Endothelial cell (in vitro differentiated cells): ENCODE measurements at regions not wholly inside any gene's neighbourhood (a gene's known extent, or its start where the extent isn't known, plus 50 kb on each side); places are given as distances from the start of the nearest gene placed in this dataset.

Source experiments
- DNase-seq: peaks from one replicate; pipeline ENCODE4 v3.0.0; 2021; ENCODE audit warnings: low spot score
- H3K27ac Mint-ChIP-seq: one replicate; pipeline ENCODE4 v1.8.0; 2021; ENCODE audit warnings: mixed read lengths, inconsistent platforms; ENCODE audit not compliant: unreplicated experiment
- H3K27me3 Mint-ChIP-seq: one replicate; pipeline ENCODE4 v1.8.0; 2021; ENCODE audit warnings: mild to moderate bottlenecking, moderate library complexity, mixed read lengths, inconsistent platforms; ENCODE audit not compliant: unreplicated experiment
- H3K36me3 Mint-ChIP-seq: one replicate; pipeline ENCODE4 v1.8.0; 2021; ENCODE audit warnings: mild to moderate bottlenecking, low read depth, mixed read lengths, inconsistent platforms; ENCODE audit not compliant: unreplicated experiment
- H3K4me1 Mint-ChIP-seq: one replicate; pipeline ENCODE4 v1.8.0; 2021; ENCODE audit warnings: mild to moderate bottlenecking, mixed read lengths, inconsistent platforms; ENCODE audit not compliant: unreplicated experiment
- H3K4me3 Mint-ChIP-seq: one replicate; pipeline ENCODE4 v1.8.0; 2021; ENCODE audit warnings: mild to moderate bottlenecking, mixed read lengths, inconsistent platforms; ENCODE audit not compliant: unreplicated experiment
- H3K9me3 Mint-ChIP-seq: one replicate; pipeline ENCODE4 v1.8.0; 2021; ENCODE audit warnings: mixed read lengths, inconsistent platforms; ENCODE audit not compliant: unreplicated experiment
- TF ChIP-seq, protein P1 (sequence below): fragments of 200-600 bp; sonication (generic); IDR thresholded peaks from one replicate; pipeline ENCODE4 v1.5.0; 2021; ENCODE audit warnings: antibody characterized with exemption; ENCODE audit not compliant: unreplicated experiment

DNA sequence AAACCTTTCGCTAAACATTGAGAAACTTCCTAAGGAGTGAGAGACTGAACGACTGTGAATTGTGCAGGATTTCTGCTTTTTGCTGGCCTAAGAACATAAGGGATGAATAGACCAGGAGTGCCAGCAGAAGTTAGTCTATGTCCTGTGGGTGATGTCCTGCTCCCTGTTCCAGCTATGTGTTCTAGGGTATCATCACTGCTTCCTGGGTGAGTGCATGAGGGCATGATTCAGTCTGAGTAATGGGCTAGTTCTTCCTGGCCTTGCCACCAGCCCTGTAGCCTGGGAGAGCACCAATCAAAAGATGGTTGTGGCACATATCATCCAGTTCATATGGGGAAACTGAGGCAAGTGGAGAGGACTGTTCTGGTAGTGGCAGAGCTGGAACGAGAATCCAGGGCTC lies 153.9 kb upstream of the TPM1 start:
- DNase-seq = no peak
- Mint-ChIP-seq H3K4me3 (no peak overlapping the region), H3K27ac (no peak overlapping the region), H3K27me3 (no peaks in the 10 kb centered on the region), H3K36me3 (no peaks in the 10 kb centered on the region), H3K9me3 (no peaks in the 10 kb centered on the region), H3K4me1 (peaks cover 20% of the 10 kb centered on the region)
- TF ChIP-seq, protein P1, sequence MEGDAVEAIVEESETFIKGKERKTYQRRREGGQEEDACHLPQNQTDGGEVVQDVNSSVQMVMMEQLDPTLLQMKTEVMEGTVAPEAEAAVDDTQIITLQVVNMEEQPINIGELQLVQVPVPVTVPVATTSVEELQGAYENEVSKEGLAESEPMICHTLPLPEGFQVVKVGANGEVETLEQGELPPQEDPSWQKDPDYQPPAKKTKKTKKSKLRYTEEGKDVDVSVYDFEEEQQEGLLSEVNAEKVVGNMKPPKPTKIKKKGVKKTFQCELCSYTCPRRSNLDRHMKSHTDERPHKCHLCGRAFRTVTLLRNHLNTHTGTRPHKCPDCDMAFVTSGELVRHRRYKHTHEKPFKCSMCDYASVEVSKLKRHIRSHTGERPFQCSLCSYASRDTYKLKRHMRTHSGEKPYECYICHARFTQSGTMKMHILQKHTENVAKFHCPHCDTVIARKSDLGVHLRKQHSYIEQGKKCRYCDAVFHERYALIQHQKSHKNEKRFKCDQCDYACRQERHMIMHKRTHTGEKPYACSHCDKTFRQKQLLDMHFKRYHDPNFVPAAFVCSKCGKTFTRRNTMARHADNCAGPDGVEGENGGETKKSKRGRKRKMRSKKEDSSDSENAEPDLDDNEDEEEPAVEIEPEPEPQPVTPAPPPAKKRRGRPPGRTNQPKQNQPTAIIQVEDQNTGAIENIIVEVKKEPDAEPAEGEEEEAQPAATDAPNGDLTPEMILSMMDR = no peak

DNA sequence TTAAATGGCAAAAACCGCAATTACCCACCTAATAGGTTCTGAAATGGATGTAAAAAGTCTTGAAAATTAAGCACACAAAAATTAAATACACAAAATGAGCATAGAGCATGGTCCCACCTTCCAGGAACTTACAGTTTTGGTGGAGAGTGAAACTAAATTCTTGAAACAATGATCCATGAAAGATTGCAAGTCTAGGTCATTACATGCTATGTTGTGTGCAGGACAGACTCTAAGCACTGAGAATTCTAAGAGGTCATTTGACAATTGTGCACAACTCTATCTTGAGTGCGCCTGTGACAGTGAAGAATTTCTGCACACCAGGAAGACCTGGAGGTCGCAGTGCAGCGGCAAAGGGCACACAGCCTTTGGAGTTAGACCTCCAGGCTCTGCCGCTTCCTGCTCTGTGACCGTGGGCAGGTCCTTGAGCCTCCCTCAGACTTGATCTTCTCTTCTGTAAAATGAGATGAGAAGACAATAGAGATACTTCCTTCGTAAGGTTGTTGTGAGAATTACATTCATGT lies 153.3 kb upstream of the TPM1 start:
- Mint-ChIP-seq H3K4me1 (peaks cover 23% of the 10 kb centered on the region), H3K27me3 (no peaks in the 10 kb centered on the region), H3K4me3 (no peak overlapping the region), H3K27ac (no peak overlapping the region), H3K36me3 (no peaks in the 10 kb centered on the region), H3K9me3 (no peaks in the 10 kb centered on the region)
- no peak for DNase-seq
- TF ChIP-seq, protein P1 = no peak

DNA sequence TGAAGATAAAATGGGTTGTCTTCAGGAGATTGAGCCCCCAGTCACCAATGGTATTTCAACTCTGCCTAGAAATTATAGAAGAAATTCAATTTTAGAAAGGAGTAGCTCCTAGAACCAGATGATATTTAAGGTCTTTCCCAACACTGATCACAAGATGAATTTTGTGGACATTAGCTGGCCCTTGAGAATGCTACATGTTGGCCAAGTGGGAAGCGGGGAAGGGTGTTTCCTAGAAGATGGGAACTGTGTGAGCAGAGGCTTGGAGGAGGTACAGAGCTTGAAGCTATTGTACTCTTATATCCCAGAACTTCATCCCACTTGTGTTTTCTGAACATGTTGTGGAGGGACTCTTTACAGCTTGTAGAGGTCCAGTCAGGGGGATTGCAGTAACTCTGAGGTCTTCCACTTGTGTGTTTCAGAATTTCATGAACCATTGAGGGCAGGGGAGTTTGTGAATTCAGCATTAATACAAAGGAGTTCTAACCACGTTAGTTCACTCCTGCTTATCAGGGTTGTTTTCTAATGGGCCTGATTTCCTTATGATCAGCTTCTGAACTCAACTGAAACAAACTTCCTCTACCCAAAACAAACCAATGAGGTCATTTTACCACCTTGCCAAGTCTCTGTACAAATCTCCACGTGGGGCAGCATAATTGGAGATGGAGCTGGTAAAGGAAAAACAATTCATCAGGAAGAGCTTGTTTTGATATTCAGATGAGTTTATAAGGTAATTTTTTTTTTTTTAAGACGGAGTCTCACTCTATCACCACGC lies 152.6 kb upstream of the TPM1 start:
- TF ChIP-seq, protein P1 = no peak
- no peak for DNase-seq
- H3K9me3 Mint-ChIP-seq = no peaks in the 10 kb centered on the region
- no peak overlapping the region for H3K4me3 Mint-ChIP-seq
- H3K27me3 Mint-ChIP-seq = no peaks in the 10 kb centered on the region
- no peaks in the 10 kb centered on the region for H3K36me3 Mint-ChIP-seq
- no peak overlapping the region for H3K27ac Mint-ChIP-seq
- peaks cover 26% of the 10 kb centered on the region for H3K4me1 Mint-ChIP-seq

DNA sequence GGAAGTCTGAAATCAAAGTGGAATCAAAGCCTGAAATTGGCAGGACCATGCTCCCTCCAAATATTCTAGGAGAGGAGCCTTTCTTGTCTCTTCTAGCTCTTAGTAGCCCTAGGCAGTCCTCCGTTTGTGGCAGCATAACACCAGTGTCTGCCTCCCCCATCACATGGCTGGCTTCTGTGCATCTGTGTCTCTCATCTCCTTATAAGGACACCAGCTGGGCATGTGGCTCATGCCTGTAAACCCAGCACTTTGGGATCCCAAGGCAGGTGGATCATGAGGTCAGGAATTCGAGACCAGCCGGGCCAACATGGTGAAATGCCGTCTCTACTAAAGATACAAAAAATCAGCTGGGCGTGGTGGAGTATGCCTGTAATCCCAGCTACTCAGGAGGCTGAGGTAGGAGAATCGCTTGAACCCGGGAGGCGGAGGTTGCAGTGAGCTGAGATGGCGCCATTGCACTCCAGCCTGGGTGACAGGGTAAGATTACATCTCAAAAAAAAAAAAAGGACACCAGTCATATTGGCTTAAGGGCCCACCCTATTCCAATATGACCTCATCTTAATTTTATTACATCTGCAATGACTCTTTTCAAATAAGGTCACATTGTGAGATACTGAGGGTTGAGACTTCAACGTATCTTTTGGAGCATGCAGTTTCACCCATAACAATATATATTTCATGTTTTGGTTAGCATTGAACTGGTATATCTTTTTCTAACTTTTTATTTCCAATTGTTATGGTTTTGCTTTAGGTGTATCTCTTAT lies 148.0 kb upstream of the TPM1 start:
- TF ChIP-seq, protein P1 = no peak
- H3K4me3 Mint-ChIP-seq = no peak overlapping the region
- no peak for DNase-seq
- peaks cover 36% of the 10 kb centered on the region for H3K4me1 Mint-ChIP-seq
- no peaks in the 10 kb centered on the region for H3K9me3 Mint-ChIP-seq
- H3K27ac Mint-ChIP-seq = no peak overlapping the region
- H3K27me3 Mint-ChIP-seq = no peaks in the 10 kb centered on the region
- H3K36me3 Mint-ChIP-seq = no peaks in the 10 kb centered on the region
